Tibial artery (tissue), 4 donors: ENCODE measurements at regions not wholly inside any gene's neighbourhood (a gene's known extent, or its start where the extent isn't known, plus 50 kb on each side); places are given as distances from the start of the nearest gene placed in this dataset.

Source experiments
- DNase-seq, 2 donors: peaks; one replicate each; pipeline ENCODE4 v3.0.0-alpha.2; 2019
- H3K27ac ChIP-seq, 2 donors: fragments of 200-600 bp; sonication (generic) in 1 of 2; 1 replicate in 1 of 2; 2 replicates in 1 of 2; pipeline ENCODE4 v1.5.1; 2018 to 2019; ENCODE audit warnings: mild to moderate bottlenecking in 1 of 2
- H3K27me3 ChIP-seq, 2 donors: fragments of 200-600 bp; sonication (generic) in 1 of 2; one replicate each; pipeline versions ENCODE4 v1.5.1 to v1.6.0; 2016 to 2019
- H3K36me3 ChIP-seq, 3 donors: fragments of 200-600 bp; sonication (generic) in 2 of 3; one replicate each; pipeline ENCODE4 v1.5.1; 2016 to 2019; ENCODE audit warnings: mild to moderate bottlenecking in 2 of 3
- H3K4me1 ChIP-seq, 4 donors: fragments of 200-600 bp; sonication (generic) in 2 of 4; 1 replicate in 3 of 4; 2 replicates in 1 of 4; pipeline ENCODE4 v1.5.1; 2016 to 2019
- H3K4me3 ChIP-seq, 2 donors: fragments of 200-600 bp; sonication (generic) in 1 of 2; 1 replicate in 1 of 2; 2 replicates in 1 of 2; pipeline ENCODE4 v1.5.1; 2018 to 2019; ENCODE audit warnings: mild to moderate bottlenecking in 2 of 2
- H3K9me3 ChIP-seq, 3 donors: fragments of 200-600 bp; sonication (generic) in 1 of 3; one replicate each; pipeline ENCODE4 v1.5.1; 2016 to 2019
- intact Hi-C: fragments of 100-400 bp; cut with DNase I; formaldehyde crosslinking; loops from one replicate; pipeline ENCODE4 v1.15.0; 2023; ENCODE audit warnings: low total_unique reads
- TF ChIP-seq, protein P1 (sequence below), 2 experiments: fragments of 200-600 bp in 1 of 2; fragments of 450-650 bp in 1 of 2; IDR thresholded peaks; one replicate each; pipeline ENCODE4 v1.5.1; 2017 to 2019; ENCODE audit warnings: antibody characterized with exemption in 2 of 2, mild to moderate bottlenecking in 1 of 2, moderate library complexity in 1 of 2

DNA sequence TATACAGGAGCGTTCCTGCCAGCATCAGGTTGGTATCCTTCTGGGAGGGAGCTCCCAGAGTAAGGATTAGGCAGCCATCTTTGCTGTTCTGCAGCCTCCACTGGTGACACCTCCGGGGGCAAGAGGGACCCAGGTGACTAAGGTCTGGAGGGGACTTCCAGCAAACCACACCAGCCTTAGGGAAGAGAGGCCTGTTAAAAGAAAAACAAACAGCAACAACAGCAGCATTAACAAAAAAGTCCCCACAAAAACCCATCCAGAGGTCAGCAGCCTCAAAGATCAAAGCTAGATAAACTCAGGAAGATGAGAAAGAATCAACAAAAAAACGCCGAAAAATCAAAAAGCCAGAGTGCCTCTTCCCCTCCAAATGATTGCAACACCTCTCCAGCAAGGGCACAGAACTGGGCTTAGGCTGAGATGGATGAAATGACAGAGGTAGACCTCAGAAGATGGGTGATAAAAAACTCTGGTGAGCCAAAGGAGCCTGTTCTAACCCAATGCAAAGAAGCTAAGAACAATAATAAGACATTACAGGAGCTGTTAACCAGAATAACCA is 388.2 kb downstream of the SPATA31D1 start:
- Histone ChIP-seq H3K27ac (no peak overlapping the region), H3K9me3 (no peaks in the 10 kb centered on the region), H3K4me3 (no peak overlapping the region), H3K4me1 (no peaks in the 10 kb centered on the region), H3K36me3 (no peaks in the 10 kb centered on the region), H3K27me3 (no peaks in the 10 kb centered on the region)
- no peak for DNase-seq
- intact Hi-C loops = no loop called here
- TF ChIP-seq, protein P1, sequence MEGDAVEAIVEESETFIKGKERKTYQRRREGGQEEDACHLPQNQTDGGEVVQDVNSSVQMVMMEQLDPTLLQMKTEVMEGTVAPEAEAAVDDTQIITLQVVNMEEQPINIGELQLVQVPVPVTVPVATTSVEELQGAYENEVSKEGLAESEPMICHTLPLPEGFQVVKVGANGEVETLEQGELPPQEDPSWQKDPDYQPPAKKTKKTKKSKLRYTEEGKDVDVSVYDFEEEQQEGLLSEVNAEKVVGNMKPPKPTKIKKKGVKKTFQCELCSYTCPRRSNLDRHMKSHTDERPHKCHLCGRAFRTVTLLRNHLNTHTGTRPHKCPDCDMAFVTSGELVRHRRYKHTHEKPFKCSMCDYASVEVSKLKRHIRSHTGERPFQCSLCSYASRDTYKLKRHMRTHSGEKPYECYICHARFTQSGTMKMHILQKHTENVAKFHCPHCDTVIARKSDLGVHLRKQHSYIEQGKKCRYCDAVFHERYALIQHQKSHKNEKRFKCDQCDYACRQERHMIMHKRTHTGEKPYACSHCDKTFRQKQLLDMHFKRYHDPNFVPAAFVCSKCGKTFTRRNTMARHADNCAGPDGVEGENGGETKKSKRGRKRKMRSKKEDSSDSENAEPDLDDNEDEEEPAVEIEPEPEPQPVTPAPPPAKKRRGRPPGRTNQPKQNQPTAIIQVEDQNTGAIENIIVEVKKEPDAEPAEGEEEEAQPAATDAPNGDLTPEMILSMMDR (IDR thresholded peaks at IDR 0.05) = no peak

DNA sequence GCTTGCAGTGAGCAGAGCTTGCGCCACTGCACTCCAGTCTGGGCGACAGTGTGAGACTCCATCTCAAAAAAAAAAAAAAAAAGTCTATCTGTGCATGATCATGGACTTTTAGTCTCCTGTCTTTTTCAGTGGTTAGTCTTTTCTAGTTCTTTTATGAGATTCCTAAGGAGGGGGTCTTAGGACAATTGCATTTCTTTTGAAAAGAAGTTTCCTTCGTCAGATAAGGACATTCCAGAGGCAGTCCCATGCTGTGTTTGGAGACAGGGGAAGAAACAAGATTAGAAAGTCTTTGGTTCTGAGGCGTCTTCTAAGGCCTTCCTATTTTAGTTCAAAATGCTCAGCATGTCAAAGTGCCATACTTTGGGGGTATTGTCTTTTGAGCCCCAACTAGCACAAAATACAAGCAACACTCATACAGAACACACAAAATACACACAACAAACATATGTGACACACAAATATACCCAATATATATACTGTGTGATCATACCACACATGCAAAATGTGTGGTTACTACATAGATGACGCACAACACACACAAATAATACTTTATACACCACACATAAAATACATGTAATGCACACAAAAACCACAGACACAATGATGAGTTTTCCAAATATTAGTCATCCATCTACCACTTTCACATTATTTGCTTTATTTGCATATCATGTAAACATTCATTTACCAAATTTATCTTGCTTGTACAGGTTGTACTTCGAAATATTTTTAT is 394.5 kb downstream of the SPATA31D1 start:
- Histone ChIP-seq H3K27me3 (no peaks in the 10 kb centered on the region), H3K4me1 (no peaks in the 10 kb centered on the region), H3K27ac (no peak overlapping the region), H3K4me3 (no peak overlapping the region), H3K9me3 (no peaks in the 10 kb centered on the region), H3K36me3 (no peaks in the 10 kb centered on the region)
- TF ChIP-seq, protein P1 (IDR thresholded peaks at IDR 0.05) = no peak
- DNase-seq = no peak
- intact Hi-C loops = no loop called here

DNA sequence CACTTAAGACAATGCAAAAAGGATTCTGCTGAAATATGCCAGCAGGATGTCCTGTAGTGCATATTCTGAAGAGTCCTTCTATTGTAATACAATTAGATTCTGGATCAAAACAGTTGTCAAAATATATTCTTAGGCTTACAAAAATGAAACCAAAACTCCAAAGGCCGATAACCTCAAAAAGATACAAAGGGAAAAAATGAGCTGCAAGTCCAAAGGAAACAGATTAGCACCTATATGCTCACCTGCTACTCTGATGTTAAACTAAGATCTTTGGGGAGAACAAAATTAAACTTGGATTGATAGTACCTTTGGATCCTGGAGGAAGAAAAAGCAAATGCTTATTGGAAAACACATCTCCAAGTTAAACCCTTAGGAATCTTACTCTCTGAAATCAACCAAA is 397.1 kb downstream of the SPATA31D1 start:
- TF ChIP-seq, protein P1 (IDR thresholded peaks at IDR 0.05) = no peak
- Histone ChIP-seq H3K27me3 (no peaks in the 10 kb centered on the region), H3K4me3 (no peak overlapping the region), H3K36me3 (no peaks in the 10 kb centered on the region), H3K4me1 (no peaks in the 10 kb centered on the region), H3K9me3 (no peaks in the 10 kb centered on the region), H3K27ac (no peak overlapping the region)
- intact Hi-C loops = no loop called here
- DNase-seq = no peak

DNA sequence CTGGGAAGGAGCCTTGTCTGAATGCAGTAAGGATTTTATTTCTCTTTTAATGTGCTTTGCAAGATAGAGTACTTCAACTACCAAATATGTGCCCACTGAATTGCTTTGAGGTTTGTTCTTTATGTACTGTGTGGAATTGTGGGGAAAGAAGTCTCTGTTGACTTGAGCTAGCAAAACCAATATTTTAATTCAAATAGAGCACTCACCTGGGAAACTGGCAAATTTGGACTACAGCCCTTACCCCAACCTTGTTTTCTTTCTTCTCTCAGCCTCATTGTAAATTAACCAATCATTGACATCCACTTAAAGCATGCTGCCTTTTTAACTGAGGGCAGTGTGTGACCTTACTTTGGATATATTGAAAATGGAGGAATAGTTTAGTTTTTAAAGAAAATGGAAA is 409.0 kb downstream of the SPATA31D1 start:
- Histone ChIP-seq H3K4me3 (no peak overlapping the region), H3K27me3 (no peaks in the 10 kb centered on the region), H3K36me3 (no peaks in the 10 kb centered on the region), H3K4me1 (no peaks in the 10 kb centered on the region), H3K9me3 (no peaks in the 10 kb centered on the region), H3K27ac (no peak overlapping the region)
- intact Hi-C loops = no loop called here
- TF ChIP-seq, protein P1 (IDR thresholded peaks at IDR 0.05) = no peak
- no peak for DNase-seq

DNA sequence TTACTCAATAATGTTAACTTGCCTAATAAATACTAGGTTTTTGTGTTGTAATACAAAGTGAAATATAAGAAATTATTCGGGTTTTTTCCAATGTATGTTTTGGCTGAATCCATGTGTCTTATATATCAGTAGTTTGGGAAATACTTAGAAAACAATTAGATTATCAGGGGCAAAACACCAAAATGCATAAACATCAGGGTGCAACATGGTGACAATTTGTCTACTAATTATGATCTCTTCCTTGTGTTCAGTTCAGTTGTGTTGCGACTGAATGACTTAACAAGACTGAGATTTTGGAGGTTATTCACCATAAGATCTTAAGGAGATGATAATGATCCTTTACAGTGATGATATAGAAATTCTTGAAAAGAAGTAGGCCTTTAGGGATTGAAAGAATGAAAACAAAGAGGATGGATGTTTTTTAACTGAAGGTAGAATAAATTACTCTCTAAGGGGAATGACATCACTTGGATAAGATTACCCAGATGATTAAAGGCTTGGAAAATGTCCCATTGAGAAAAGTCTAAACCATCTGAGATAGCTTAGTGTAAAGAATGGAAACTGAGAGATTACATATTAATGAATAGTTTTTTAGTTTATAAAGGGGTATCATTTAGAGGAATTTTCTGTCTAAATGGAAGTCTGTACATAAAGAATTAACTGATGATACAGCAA is 415.8 kb downstream of the SPATA31D1 start:
- no peaks in the 10 kb centered on the region for H3K27me3 ChIP-seq
- TF ChIP-seq, protein P1 (IDR thresholded peaks at IDR 0.05) = no peak
- intact Hi-C loops = no loop called here
- no peak overlapping the region for H3K4me3 ChIP-seq
- H3K36me3 ChIP-seq = no peaks in the 10 kb centered on the region
- H3K27ac ChIP-seq = no peak overlapping the region
- H3K4me1 ChIP-seq = no peaks in the 10 kb centered on the region
- H3K9me3 ChIP-seq = no peaks in the 10 kb centered on the region
- no peak for DNase-seq
